Tongue (tissue), 1 donor: ENCODE measurements at regions not wholly inside any gene's neighbourhood (a gene's known extent, or its start where the extent isn't known, plus 50 kb on each side); places are given as distances from the start of the nearest gene placed in this dataset.
A peak's percentile ranks its signal among the peaks of the same experiment; 100 is the strongest.
"Not testable (repeated sequence)": the region's sequence is repeated elsewhere in the genome, so short reads cannot be mapped to it uniquely, and the experiment has no call there.

ENCODE experiments used
- DNase-seq: peaks from one replicate; pipeline ENCODE4 v3.0.0-alpha.2; 2015

GRCh38 chr7:131849472-131849871 lies 293.0 kb upstream of the PODXL start:
- DNase-seq: no peak

GRCh38 chr7:131848033-131848432 lies 291.6 kb upstream of the PODXL start:
- DNase-seq: no peak

DNA sequence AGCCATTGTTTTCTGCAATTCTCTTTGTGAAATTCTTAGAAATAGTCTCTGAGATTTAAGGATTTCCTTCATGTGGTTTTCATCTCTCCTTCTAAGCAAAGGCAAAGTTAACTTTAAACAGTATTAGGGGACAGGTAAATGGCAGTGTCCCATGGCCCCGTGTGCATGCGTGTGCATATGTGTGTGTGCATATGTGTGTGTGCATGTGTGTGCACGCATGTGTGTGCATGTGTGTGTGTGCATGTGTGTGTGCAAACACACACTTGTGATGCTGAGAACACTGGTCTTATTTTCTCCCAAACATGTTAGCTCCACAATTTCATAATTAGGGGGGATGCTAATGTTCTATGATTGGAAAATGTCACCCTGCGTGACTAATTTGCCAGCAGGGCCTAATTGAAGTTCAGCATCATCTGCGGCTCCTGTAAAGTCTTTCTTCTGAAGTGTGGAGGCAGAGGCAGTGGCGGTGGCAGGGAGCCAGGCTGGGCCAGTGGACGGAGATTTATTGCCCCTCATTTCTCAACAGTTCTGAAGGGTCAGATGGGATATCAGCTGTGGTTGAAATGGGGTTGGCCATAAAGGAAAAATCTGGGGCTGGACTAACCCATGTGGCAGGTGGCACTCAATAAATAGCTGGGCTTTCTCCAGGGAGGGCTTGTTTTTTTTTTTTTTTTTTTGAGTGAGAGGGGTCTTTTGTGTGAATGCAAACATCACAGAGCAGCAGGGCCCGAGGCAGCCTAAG lies 289.3 kb upstream of the PODXL start:
- no peak for DNase-seq

DNA sequence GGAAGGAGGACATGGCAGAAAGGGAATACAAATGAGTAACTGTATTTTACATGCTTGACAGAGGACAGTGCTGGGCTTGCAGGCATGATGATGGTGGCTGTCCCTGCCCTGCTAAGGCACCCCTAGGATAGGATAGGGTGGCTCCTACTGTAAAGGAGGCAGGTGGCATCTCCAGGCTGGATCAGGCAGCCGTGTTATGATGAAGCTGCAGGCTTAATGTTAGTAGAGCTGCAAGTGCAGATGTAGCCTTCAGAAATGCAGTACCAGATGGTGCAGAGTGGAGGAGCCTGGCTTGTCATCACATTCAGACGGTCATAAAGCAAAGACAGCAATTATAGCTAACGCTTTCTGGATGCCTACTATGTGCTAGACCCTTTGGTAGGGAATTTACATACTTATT lies 287.9 kb upstream of the PODXL start:
- DNase-seq: no peak

DNA sequence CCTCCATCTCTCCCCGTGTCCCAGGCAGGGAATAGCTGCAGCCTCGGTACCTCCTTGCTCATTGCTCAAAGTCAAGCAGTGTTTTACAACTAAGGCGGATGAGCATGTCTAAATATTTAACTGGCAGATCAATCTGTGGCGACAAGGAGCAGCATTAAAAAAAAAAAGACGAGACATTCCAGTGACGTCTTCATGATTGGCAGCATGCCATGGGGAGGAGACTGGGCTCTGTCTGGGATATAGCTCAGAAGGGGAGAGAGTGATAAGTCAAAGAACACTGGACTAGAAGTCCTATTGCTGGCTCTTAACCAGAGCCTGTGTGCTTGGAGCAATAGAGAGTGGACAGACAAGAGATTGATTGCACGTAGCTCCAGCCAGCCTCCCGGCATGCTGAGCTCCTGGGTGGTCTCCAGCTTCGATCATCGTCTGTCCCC lies 287.5 kb upstream of the PODXL start:
- DNase-seq: peak; percentile 44

GRCh38 chr7:131839967-131840690 lies 283.7 kb upstream of the PODXL start:
- DNase-seq: no peak

GRCh38 chr7:131836733-131837132 lies 280.3 kb upstream of the PODXL start:
- no peak for DNase-seq

DNA sequence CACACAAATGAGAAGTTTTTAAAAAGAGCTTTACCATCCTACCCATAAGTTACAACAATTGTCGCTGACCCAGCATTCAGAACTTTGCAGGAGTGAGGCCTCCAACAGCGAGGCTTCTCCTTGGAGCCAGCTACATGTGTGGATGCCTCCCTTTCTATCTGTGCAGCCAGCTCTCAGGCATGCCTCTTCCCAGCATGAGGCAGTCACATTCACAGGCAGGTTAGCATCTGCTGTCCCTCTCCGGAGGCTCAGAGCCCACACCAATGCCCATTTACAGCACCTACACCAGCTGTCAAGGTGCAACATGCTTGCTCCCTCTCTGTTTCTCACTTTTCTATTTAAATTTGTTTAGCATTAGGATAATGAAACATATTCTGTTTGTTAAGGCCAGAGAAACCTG lies 278.7 kb upstream of the PODXL start:
- DNase-seq: no peak

GRCh38 chr7:131830681-131831080 lies 274.3 kb upstream of the PODXL start:
- DNase-seq: no peak

GRCh38 chr7:131829947-131830558 lies 273.6 kb upstream of the PODXL start:
- DNase-seq: peak; percentile 28

- no peak for DNase-seq
Measured at GRCh38 chr7:131827421-131827820, 271.0 kb upstream of the PODXL start.

DNA sequence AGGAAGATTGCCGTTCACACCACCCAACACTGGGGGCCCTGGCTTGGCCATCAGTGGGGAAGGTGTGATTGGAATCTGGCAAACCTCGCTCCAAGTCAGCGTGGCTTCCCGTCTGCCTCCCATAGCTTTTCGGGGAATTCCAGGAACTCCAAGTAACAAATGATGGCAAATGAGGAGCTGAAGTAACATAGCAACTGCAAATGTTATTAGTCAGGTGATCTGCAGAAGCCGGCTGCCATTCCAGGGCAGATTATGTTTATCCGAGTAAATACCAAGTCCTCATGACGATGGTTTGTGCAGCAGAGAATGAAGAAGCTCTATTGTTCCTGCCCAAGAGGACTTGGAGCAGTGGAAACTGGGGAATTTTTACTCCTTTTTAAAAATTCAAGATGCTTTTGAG lies 270.5 kb upstream of the PODXL start:
- peak; percentile 18 for DNase-seq

DNA sequence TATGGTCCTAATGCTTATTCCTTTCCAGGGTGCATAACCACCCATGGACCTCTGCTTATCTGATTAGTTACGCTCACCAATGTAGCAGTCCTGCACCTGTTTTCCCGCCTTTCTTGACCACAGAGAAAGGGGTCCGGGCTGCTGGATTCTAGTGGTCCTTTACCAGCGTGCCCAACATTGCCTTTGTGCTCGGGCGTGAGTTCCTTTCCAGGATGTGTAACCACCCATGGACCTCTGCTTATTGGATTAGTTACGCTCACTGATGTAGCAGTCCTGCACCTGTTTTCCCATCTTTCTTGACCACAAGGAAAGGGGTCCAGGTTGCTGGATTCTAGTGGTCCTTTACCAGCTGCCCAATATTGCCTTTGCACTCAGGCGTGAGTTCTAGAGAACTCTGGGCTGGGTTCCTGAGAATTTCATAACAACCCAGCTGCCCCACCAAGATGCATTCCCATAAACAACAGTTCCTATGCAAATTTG lies 267.6 kb upstream of the PODXL start:
- DNase-seq: not testable (repeated sequence)

- DNase-seq: no peak
Measured at GRCh38 chr7:131819891-131820290, 263.5 kb upstream of the PODXL start.

- no peak for DNase-seq
Measured at GRCh38 chr7:131816391-131817007, 260.1 kb upstream of the PODXL start.

- no peak for DNase-seq
Measured at GRCh38 chr7:131808736-131809135, 252.3 kb upstream of the PODXL start.

DNA sequence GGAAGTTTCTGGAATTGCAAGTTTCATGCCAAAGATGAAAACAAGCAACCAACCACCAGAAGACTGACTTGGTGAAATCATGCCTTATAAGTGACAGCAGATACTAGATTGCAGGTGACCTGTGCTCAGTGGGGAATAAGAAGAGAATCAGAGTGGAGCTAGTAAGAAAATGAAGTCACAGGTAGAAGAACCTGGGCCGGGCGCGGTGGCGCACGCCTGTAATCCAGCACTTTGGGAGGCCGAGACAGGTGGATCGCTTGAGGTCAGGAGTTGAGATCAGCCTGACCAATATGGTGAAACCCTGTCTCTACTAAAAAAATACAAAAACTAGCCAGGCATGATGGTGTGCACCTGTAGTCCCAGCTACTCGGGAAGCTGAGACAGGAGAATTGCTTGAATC lies 251.7 kb upstream of the PODXL start:
- DNase-seq: not testable (repeated sequence)

DNA sequence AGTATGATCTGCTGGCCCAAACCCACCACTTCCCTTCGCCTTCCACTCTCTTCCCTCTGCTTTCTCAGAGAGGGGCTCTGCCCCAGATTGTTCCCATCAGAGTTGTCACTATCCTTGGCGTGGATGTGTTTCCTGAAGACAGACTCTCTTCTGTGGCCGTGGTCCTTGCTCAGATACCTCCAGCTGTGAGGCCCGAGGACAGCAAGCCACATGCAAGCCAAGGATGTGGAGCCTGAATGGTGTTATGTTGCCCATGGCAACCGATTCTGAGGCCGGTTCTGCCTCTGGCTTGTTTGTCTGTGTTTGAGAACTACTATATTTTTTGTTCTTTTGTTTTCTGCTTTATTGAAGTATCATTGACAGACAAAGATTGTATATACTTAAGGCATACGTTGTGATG lies 247.4 kb upstream of the PODXL start:
- no peak for DNase-seq

DNA sequence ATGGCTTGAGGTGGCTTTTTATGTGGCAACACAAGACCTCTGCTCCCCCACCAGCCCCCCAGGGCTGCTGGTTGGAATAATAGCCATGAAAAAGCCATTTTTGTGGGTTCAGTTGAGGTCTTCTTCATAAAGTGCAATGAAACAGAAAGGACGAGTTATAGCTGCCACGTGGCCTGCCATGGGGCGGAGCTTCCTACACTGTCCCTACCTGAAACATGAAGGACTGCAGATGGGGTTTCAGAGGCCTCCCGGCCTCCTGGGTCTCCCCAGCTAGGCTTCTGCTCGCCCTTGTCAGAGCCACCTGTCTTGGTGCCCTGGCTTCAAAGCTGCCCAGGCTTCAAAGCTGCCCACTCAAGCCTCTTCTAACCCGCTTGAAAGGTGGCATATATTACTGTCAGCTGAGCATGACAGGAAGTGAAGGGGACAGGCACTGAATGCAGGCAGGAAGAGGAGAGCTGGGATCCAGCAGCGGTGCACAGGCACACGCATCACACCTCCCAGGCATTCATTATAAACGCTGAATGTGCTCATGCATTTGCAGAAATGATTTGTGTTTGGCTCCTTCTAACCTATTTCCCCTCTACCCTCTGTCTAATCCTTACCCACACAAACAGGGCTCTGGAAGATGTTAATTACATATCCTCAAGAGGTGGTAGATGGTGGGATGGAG lies 245.9 kb upstream of the PODXL start:
- DNase-seq: no peak

GRCh38 chr7:131800531-131800930 lies 244.1 kb upstream of the PODXL start:
- no peak for DNase-seq

DNA sequence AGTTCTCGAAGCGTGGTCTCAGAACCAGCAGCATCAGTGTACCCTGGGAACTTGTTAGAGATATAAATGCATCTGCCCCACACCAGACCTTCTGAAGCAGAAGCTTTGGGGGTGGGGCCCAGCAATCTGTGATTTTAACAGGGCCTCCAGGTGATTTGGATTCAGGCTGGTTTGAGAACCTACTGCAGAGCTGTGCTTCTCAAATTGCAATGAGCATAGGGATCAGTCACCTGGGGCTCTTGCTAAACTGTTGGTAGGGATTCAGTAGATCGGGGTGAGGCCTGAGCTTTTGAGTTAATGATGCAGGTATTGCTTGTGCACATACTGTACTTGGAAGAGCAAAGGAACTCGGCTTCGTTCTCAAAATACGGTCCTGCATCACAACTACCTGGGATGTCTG lies 243.6 kb upstream of the PODXL start:
- no peak for DNase-seq

GRCh38 chr7:131797841-131798240 lies 241.4 kb upstream of the PODXL start:
- no peak for DNase-seq
